ENCODE measurements at regions not wholly inside any gene's neighbourhood (a gene's known extent, or its start where the extent isn't known, plus 50 kb on each side); places are given as distances from the start of the nearest gene placed in this dataset.
"Not testable (repeated sequence)": the region's sequence is repeated elsewhere in the genome, so short reads cannot be mapped to it uniquely, and the experiment has no call there.

DNA sequence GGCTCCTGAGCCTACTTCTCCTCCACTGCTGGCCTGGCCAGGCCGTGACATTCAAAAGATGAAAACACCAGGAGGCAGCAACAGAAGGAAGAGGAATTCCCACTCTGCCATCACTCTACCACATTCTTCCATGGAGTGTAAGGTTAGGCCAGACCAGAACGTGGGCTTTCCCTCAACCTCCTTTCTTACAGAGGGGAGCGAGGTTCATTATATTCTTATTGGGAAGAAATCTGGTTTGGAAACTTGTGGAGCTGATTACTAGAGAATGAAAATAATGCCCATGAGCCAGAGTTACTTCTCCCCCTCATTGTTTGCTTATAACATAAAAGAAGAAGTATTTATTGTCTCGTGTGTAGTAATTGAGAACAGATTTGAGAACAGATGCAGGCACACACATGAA lies 136.3 kb upstream of the BASP1 start:
- FAIRE-seq (no peak), DNase-seq (ENCODE audit: low spot score) (no peak)

DNA sequence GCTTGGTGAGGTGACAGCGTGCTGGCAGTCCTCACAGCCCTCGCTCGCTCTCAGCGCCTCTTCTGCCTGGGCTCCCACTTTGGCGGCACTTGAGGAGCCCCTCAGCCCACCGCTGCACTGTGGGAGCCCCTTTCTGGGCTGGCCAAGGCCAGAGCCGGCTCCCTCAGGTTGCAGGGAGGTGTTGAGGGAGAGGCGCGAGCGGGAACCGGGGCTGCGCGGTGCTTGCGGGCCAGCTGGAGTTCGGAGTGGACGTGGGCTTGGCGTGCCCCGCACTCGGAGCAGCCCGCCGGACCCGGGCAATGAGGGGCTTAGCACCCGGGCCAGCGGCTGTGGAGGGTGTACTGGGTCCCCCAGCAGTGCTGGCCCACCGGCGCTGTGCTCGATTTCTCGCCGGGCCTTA lies 134.2 kb upstream of the BASP1 start:
- not testable (repeated sequence) for DNase-seq (ENCODE audit: low spot score); FAIRE-seq

DNA sequence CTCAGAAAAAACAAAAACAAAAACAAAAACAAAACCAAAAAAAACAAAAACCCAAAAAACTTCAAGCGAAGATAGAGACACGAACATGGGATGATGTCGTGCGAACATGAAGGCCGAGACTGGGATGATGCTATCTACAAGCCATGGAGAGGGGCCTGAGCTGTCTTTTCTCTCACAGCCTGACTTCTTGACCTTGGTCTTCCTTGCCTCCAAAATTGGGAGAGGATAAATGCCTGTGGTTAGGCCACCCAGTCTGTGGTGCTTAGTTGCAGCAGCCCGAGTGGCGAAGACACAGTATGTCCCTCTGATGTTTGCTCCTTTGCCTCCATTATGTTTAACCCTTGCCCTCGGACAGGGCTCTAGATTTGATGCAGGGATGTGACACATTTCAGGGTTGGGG lies 130.4 kb upstream of the BASP1 start:
- FAIRE-seq: no peak

DNA sequence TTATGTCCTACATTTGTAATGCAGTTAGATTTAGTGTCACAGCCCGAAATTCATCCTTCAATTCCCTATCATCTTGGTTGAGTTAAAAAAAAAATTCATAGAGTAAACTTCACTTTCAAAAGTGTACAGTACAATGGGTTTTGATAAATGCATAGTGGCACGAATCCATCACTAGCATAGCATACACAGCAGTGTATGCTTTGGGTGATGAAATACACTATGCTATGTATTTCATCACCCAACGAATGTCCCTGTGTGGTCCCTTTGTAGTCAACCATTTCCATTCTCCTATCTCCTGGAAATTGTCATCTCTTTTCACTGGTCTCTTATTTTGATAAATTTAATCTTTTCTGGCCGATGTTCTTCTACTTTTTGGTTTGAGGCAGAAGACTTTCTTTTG lies 129.4 kb upstream of the BASP1 start:
- DNase-seq (ENCODE audit: low spot score) (no peak), FAIRE-seq (no peak)

More for the DNA sequence above, 130.4 kb upstream of the BASP1 start:
- DNase-seq (ENCODE audit: low spot score): peak; percentile 63

DNA sequence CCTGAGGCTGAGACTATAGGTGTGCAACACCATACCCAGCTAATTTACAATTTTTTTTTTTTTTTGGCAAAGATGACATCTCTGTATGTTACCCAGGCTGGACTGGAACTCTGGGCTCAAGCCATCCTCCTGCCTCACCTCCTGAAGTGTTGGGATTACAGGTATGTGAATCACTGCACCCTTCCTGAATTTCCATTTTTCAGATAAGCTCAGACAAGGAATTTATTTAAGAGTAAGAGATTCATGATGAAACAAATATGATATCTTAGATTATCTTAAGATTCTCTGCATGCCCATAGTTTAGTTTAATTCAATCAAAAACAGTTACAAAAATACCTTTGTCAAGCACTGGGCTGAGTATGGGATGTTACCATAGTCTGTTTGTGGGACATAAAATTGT lies 128.4 kb upstream of the BASP1 start:
- FAIRE-seq: no peak
- DNase-seq (ENCODE audit: low spot score): no peak

DNA sequence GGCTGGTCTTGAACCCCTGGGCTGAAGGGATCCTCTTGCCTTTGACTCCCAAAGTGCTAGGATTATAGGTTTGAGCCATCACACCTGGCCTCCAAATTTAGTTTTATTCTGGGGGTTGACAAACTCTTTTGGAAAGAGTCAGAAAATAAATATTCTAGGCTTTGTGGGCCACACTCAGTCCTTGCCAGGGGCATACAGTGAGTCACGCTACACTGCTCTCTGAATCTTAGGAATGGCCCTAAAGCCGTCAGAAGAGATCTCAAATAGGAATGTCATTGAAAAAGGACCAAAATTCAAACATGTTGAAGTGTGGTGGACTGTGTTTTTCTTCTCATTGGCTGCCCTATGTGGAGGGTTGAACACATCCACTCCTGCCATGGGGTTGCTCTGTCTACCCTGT lies 127.7 kb upstream of the BASP1 start:
- no peak for FAIRE-seq
- no peak for DNase-seq (ENCODE audit: low spot score)

DNA sequence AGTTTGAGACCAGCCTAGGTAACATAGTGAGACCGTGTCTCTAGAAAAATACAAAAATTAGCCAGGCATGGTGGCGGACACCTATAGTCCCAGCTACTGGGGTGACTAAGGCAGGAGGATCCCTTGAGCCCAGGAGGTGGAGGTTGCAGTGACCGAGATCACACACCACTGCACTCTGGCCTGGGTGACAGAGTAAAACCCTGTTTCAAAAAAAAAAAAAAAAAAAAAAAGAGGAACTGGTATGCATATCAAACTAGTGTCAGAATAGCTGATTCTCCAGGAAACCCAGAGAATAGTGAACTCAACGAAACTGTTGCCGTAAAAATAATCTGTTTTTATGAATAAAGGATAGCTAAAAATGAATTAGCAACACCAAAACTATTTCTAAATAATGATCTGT lies 126.6 kb upstream of the BASP1 start:
- FAIRE-seq: no peak

DNA sequence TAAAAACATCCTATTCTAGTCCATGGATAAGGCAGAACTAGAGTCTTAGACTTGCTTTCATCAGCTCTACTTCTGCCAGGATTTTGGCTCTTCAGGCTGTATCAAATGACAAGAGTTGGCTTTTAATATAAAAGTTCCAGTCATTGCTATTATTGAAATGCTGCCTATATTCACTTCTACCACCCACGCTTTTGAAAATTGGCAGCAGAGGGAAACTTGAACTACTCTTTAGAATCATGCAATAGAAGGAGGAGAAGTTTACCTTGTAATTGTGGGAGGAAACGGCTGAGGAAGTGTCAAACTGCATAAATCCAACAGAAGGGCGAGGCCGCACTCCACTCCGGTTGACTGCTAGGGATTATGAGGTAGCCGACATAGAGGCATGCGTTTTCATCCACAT lies 122.6 kb upstream of the BASP1 start:
- DNase-seq (ENCODE audit: low spot score) (no peak), FAIRE-seq (no peak)

More for the DNA sequence above, 126.6 kb upstream of the BASP1 start:
- no peak for DNase-seq (ENCODE audit: low spot score)

DNA sequence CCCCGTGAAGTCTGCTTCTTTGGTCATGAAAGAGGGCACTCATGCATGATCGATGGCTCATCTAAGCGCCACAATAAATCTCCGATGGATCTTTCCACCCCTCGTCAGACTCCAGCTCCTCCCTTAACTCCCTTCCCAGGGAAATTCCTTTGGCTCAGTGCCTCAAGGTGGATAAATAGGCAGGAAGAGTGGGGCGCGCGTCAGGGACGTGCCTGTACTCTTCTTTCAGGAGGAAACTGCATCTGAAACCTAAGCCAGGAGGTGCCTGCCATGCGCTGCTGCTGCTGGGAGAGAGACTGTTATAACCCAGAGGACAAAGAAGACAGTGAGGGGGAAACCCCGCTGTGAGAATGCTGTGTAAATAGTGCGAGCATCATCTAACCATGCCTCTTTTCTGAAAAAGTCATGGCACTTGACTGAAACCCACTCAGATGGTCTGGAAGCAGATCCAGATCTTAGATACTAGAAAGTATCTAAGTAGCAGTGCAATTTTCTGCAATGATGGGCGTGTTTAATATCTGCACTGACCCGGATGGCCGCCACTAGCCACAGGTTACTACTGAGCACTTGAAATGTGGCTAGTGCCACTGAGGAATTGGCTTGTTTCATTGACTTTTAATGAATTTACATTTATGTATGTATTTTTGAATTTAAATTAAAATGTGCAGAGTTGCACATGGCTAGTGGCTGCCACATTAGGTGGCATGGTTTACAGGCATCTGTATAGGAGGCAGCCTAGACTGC lies 120.3 kb upstream of the BASP1 start:
- DNase-seq (ENCODE audit: low spot score) (no peak), FAIRE-seq (no peak)

DNA sequence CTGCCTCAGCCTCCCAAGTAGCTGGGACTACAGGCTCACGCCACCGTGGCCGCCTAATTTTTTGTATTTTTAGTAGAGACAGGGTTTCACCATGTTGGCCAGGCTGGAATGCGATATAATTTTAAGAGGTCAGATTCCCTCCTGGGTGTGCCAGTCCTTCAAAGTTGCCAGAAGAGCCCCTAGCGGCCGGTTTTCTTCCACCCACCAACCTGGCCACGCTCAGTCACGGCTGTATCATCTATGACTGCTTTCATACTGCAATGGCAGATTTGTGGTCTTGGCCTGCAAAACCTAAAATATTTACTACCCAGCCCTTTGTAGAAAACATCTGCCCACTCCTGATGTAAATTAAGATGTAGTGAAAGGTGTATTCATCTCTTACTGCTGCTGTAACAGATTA lies 117.5 kb upstream of the BASP1 start:
- DNase-seq (ENCODE audit: low spot score) (no peak), FAIRE-seq (no peak)

DNA sequence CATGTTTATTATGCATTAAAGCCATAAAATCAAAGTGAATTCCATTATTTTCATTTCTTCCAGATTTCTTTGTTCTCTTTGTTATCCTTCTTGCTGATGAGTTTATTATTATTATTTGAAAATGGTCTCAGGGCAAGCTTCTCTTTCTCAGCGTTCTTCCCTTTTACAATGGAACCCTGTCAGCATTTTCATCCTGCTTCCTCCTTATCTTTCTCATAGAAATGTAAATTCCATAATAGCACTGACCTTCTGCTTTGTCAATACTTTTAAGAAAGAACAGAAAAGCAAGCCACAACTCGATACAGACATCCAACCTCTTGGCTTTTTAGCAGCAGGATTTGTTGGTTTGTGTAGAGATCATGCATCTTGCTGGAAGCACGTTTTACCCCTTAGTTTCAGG lies 114.0 kb upstream of the BASP1 start:
- DNase-seq (ENCODE audit: low spot score) (no peak), FAIRE-seq (no peak)

DNA sequence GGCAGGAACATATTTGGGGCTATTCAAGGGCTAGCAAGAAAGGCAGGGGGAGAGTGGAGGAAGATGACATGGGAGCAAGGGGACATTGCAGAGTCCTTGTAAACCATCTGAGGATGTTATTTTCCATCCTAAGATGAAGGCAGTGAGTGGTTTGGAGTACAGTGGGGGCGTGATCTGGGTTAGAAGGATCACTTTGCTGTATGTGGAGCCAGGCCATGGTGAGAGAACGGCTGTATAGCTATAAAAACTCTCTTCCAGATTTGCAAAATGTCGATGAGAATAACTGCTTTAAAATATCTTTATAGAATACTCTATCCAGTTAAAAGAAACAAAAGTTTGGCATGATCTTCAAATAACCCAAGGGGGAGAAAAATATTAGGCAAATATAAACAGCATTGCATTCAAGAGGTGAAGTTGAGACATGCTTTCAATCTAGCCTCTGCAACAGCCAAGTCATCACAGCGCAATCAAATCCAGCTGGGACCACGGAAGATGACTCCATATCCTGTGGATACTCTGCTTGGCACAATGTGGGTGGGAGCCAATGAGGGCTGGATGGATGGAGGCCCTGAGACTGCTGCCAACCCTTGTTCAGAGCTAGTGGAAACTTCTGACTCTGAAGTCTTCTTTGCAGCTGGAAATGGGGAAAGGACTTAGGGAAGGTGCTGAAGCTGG lies 111.5 kb upstream of the BASP1 start:
- DNase-seq (ENCODE audit: low spot score): no peak
- peak; percentile 5 for FAIRE-seq

DNA sequence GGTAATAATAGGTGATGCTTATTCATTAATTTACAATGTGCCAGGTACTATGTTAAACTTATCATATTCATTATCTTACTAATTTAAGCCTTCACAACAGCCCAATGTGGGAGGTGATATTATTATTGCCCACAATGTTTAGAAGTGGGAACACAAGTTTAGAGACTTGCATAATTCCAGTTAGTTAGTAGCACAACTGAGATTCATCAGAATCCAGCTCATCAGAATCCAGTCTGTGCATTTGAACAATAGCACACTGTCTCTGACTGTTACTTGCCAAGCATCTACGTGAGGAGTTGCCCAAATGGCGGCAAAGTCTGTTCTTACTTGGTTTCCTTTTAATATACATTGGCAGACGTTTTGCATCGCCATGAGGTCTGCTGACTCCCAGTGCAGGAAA lies 110.9 kb upstream of the BASP1 start:
- DNase-seq (ENCODE audit: low spot score): no peak
- FAIRE-seq: no peak

DNA sequence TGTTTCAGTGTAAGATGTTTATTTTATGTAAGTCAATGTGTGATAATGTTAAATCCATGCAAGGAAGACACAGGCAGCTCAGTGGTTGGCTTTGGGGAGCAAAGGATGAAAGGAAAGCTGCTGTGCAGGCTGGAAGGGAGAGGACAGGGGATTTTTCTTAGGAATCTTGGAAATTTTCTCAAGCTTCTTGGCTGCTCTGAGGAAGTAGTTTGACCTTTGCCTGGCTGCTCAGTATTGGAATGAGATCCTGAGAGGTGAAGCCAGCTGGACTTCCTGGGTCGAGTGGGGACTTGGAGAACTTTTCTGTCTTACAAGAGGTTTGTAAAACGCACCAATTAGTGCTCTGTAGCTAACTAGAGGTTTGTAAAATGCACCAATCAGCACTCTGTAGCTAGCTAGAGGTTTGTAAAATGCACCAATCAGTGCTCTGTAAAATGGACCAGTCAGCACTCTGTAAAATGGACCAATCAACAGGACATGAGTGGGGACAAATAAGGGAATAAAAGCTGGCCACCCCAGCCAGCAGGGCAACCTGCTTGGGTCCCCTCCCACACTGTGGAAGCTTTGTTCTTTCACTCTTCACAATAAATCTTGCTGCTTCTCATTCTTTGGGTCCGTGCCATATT lies 105.2 kb upstream of the BASP1 start:
- not testable (repeated sequence) for DNase-seq (ENCODE audit: low spot score); FAIRE-seq

DNA sequence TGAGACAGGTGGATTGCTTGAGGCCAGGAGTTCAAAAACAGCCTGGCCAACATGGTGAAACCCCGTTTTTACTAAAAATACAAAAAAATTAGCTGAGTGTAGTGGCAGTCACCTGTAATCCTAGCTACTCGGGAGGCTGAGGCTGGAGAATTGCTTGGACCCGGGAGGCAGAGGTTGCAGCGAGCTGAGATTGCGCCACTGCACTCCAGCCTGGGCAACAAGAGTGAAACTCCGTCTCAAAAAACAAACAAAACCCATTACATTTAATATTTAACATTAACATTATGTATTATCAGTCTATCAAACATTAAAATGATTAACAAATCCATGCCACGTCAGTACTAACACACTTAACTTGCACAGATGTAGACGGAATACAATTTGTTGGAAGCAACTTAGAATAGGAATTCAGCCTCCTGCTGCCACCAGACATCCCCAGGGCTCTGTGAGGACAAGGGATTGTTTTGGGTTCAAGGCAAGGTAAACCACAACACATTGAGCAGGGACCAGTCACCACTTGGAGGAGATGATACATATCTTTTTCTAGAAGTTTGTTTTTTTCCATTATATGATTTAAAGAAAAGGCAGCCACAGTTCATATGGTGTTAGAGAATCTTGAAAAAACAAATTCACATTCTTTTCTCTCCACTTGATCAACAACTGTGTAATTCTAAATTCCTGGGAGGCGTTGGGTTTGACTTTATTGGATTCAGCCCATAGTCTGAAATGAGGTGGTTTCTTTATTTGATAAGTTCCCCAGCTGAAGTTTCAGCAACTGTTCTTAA lies 104.1 kb upstream of the BASP1 start:
- no peak for DNase-seq (ENCODE audit: low spot score)

DNA sequence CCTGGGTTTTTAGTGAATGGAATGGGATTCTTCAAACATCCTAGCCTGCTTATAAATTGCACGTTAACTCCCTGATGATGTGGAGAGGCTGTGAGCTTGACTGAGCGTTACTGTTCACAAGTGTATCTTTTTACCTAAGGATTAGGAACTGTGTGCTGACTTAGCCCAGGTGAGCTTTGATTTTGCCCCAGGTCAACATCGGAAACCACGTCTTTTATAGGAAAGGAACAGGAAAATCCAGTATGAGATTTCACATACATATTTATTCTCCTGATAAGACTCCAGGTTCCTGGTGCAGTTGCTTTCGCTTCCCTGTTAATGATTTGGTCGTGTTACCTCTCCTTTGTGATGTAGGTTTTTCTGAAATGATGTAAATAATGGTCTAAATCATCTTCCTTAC lies 103.2 kb upstream of the BASP1 start:
- DNase-seq (ENCODE audit: low spot score) (no peak), FAIRE-seq (no peak)

More for the DNA sequence above, 104.1 kb upstream of the BASP1 start:
- no peak for FAIRE-seq

DNA sequence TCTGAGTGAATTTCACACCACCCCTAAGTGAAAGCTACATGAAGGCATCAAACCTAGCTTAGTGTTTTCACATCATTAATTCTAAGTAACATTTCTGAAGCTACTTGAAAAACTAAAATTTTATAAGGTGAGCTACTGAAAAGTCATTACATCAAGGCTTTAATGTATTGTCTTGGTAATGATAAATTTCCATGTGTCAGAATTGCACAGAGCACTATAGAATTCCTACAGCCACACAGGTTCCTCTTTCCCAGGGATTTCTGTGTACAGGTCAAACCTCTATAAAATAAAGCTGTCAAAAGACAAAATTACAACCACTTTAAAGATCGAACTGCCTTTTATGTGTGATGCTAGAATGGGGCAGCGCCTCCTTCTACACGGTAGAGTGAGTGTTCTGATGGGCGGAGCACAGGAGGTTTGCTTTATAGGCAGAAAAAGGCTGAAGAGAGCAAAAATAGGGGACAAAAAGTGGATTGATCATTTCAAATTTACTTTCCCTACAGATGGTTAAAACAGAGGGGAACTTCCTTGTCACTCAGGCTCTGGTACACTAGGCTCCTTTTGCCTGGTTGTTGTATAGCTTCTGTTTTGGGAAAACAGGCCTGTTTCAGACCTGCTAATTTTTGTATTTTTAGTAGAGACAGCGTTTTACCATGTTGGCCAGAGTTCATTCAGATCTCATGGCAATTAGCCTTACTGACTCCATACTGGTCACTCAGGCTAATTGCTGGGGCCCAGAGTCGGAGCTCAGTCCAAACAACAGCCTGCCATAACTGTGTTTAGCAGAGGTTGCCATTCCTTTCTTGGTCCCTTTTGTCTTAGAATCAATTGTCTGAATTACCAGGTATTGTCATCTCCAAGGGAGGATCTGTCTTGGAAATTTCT lies 102.5 kb upstream of the BASP1 start:
- FAIRE-seq (no peak), DNase-seq (ENCODE audit: low spot score) (no peak)

DNA sequence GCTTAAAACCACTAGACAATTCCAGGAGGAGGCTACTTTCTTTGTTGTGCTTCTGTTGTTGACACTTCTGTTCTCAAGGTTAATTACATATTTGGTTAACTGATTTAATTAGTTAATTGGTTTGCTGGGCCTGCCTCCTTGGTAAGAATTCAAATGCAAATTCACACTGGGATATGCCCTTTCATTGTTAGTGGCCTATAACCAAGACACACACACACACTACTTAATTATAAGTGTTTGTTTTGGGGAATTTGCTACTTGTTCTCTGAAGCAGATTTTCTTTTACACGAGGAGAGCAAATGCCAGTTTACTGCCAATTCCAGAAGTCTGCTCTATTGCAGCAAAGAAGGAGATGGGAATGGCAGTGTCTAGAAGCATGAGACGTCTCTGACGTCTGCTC lies 101.6 kb upstream of the BASP1 start:
- FAIRE-seq (no peak), DNase-seq (ENCODE audit: low spot score) (no peak)

DNA sequence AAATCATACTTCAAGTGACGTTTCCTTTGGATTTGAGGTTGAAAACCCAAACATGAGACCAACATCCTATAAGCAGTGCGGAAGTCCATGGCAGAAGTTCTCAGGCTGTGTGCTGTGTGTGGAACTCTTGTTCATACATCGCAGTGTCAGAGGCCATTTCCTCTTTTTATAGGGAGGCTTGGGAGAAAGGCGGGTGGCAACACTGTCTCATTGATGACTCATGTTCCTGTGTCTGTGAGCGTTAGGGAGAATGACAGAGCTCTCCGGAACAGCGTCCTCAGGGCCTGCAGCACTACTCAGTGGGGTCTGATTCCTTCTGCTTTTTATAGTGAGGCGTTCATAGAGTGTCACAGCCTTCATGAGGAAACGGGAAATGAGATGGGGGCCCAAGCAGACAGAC lies 98.8 kb upstream of the BASP1 start:
- no peak for FAIRE-seq
- DNase-seq (ENCODE audit: low spot score): peak; percentile 95

DNA sequence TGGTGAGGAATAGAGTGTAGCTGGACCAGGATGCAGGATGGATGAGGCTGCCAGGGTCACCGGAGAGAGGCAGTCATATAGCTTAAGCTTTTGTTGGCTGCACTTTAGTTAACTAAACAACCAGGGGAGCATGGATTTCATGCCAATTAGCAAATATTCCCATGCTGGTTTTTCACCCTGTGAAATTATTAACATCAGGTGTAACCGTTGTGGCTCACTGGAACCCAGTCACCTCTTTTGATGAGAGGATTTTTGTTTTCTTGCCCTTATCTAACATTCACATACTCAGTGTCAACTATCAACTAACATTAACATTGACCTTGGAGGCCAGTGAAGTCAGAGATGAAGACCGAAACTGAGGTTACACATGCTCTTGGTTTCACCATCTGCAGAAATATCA lies 97.2 kb upstream of the BASP1 start:
- no peak for FAIRE-seq
- DNase-seq (ENCODE audit: low spot score): no peak

DNA sequence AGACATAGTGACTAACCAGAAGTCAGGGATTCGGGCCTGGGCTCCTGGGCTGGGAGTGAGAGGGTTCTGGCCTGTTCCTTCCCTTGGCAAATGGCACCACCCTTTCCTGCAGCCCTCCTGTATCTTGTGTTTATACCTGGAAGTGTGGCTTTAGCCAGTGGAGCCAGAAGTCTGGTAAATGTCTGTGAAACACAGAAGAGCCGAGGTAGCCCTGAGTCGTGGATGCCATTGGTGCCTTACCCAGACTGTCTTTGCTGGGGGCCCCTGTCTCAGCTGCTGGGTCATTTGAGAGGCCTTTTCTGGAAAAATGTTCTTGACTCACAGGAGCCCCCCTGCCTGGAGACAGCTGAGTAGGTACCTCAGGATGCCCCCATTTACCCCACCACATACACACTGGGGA lies 95.7 kb upstream of the BASP1 start:
- no peak for FAIRE-seq

More for the DNA sequence above, 95.7 kb upstream of the BASP1 start:
- DNase-seq (ENCODE audit: low spot score): no peak

Measured in urothelium cell line (cell line).